GOT3 (cell line): ENCODE measurements at regions not wholly inside any gene's neighbourhood (a gene's known extent, or its start where the extent isn't known, plus 50 kb on each side); places are given as distances from the start of the nearest gene placed in this dataset.

Experiments used
- DNase-seq: peaks from one replicate; lab custom pipeline; 2025; ENCODE audit warnings: mixed read lengths; lab: John Stamatoyannopoulos, UW

DNA sequence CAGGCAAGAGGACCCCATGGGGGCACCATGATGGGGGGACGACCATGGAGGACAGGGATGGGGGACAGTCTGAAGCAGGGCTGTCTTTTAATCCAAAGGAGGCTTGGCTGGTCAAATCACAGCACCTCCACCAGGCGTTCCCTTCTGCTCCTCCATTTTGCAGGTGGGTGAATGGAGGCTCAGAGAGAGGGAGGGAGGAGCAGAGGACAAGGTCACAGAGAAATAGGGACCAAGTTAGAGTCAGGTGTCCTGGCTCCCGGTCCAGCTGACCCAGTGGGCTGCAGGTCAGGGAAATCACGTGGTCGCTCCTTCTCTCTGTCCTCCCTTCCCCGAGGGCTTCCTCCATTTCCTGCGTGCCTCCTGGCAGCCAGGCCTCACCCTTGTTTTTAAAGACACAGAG, 156.4 kb upstream of the SMIM23 start:
- no peak for DNase-seq

DNA sequence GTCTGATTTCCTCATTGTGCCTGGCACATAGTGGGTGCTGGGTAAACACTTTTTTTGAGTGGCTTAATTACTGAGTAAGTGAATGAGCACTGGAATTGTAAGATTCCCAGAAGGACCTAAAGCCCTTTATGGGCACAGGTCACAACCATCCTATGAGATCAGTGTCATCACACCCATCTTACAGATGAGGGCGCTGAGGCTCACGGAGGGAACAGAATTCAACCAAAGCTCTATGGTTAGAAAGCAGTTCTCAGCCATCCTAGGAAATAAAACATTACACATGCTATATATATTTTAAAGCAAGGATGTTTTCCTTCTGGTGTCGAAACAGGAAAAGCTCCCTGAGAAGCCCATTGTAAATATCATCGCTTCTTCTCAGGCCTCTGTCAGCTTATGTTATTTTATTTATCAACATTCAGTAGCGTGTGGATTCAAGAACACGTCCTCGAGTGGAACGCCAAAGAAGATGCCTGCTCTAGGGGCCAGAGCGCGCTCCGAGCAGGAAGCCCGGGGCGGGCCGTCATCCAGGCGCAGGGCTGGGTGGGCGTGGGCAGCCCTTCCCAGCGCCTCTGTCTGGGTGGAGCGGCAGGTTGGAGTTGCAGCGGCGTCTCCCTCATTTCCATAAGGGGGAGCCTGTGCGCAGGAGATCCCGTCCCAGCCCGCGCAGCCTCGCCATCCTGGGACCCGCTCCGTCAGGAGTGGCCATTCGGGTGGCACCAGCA, 155.8 kb upstream of the SMIM23 start:
- DNase-seq, result peak; percentile 25

DNA sequence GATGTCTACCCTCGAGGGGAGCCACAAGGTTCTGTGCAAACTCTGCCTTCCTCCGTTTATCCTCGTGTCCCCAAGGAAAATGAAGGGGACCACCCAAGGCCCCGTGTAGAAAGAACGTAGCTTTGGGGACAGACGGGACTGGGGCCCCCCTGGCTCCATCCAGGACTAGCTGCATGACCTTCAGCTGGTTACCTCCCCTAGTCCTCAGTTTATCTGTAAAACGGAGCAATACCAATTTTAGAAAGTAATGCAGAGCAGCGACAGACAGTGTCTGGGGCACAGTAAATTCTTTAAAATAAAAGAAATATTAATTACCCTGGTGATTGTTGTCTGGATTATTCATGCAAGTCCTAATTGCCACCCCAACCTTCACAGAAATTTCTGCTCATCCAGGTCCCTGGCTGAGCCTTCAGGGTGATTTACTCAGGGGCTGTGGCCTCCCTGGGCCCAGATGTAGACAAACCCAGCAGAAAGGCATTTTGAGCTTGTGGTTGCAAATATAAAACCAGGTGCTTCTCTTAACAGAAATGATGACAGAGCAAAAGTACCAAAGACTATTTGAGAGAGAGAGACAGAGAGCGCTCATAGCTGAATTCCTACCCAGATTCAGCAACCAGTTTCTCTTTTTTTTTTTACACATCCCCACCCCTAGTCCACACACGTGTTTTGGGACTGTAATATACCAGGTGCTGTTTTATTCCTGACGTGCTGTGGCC, 155.1 kb upstream of the SMIM23 start:
- no peak for DNase-seq

DNA sequence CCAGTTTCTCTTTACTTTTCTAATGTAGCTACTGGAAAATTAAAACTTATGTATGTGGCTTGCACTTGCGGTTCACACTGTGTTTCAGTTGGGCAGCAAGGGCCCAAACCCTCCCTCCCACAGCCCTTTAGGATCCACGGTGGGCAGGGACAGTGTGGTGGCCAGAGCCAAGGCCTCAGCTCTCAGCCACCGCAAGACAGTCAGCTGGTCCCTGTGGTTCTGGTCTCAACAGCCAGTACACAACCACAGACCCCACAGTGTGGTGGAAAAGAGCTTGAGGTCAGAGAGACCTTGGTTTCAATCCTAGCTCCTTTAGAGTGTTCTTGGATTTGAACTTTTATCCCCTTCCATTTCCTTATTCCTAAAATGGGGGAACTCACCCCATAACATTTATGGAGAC, 153.0 kb upstream of the SMIM23 start:
- no peak for DNase-seq

DNA sequence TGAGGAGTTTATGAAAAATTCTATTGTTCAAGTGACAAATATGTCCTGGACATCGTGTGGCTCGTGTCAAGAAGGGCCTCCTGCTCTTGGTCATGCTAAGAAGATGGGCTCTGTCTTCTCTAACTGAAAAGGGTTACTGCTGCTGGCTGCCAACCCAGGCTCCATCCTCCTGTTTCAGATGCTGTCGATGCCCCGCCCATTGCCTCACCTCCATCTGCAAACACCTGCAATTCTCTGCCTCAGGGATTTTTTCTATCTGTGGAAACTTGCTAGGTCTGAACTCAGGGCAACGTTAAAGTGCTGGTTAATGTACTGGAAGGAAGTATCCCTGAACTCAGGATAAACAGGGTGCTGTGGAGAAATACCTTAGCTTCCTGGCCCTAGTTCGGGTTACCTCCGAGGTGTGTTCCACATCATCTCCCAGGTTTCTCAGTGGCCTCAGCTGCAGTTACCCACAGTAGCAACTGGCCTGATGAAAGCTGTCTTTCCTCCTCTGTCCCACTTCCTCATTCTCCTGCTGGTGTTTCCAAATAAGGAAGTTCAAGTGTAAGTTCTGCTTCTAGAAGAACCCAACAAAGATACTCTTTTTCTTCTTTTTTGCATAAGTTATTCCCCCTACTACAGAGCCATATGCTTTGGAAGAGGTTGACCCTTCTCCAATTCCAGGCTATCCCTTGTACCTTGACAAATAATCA, 151.7 kb upstream of the SMIM23 start:
- no peak for DNase-seq

DNA sequence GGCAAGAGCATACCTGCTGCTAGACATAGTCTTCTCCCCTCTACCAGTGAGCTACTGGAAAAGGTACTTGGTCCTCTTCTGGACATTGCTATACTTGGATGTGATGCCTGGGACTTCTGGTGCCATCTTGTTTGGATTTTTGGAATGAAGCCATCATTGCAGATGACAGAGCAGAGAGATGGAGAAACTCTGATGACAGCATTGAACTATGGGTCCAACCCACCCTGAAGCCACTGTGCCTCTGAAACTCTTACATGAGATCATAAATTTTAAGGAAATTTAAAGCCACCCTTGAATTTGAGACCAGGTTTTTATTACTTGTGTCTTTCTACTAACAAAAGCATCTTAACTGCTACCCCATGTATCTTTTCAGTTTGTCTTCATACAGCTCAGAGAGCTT, 151.1 kb upstream of the SMIM23 start:
- no peak for DNase-seq

DNA sequence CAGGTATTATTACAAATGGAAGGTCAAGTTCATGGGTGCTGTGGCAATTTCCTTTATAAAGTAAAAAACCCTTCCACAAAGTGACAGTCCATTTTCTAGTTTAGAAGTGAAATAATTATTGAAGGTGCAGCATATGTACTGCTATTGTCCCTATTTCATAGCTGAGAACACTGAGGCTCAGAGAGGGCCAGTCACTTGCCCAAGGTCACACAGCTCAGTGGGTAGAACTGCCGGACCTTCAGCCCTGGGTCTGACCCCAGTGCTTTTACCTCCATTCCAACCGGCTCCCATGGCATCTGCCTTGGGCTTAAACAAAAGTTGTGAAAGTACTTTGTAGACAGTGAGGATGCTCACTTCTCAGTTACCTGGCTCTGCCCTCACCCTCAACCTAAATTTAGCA, 150.6 kb upstream of the SMIM23 start:
- no peak for DNase-seq

DNA sequence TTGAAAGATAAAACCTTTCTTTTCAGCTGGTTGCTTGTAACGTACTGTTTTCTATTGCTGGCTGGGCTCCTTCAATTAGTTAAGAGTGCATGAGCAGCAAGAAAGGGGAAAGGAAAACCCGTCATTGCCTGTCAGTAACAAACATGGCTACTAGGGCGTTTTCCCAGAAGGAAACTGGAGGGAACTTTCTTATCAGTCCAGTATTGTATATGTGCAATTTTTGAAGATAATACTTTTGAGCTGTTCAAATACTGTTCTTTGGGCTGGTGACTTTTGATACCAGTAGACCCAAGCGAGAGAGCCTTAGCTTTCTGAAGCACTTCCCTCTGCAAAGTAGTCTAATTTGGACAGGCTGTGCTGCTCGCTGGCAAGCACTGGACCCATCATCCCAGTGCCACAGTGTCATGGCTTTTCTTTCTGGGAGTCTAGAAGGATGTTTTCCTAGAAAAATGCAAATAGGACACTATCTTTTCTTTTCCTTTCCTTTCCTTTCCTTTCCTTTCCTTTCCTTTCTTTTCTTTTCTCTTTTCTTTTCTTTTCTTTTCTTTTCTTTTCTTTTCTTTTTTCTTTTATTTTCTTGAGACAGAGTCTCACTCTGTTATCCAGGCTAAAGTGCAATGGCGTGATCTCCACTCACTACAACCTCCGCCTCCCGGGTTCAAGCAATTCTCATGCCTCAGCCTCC, 149.9 kb upstream of the SMIM23 start:
- no peak for DNase-seq

DNA sequence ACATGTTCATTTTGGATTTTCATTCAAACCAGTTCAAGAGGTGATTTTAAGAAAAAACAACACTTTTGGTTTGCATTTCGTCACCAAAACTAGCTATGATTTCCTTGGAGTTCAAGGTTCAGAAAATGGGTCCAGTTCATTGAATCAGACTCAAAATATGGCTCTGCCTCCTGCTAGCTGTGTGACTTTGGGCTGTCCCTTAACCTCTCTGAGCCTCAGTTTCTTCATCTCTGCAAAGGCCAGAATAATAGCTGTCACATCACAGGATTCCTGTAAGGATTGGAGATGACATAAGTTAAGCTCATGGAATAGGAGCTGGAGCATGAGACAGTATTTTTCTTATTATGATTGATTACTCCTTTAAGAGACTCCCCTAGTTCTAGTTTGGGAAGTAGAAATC, 147.8 kb upstream of the SMIM23 start:
- DNase-seq, result no peak

DNA sequence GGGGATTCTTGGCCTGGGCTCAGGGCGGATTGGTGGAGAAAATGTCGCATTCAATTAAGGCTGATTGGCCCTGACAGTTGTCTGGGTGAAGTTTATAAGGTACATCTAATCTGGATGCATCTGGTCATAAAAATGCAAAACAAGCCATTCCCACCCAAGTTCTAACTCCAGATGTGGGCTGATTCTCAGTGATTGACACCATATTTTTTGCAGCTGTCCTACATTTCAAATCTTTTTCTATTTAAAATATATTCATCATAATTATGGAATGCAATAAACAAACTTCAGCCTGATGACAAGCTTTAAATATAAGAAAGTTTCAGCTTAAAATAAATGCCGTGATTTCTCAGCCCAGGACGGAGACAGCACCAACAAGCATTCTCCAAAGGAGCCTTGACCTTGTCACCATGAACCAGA, 146.4 kb upstream of the SMIM23 start:
- no peak for DNase-seq

DNA sequence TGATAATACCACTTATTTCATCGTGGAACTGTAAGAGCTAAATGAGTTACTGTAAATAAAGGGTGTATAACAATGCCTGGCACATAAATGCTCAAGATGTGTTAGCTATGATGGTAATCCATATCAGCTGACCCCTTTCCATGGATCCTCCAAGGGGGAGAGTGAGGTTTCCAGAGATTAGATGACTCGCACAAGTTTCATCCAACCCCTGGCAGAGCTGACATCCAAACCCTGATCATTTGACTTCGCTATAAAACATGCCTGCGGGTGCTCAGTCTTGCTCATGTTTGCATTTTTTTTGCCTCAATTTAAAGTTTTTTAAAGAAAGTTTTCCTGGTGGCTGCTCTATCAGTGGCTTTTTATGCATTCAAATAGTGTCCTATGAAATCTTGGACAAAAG, 145.7 kb upstream of the SMIM23 start:
- no peak for DNase-seq

DNA sequence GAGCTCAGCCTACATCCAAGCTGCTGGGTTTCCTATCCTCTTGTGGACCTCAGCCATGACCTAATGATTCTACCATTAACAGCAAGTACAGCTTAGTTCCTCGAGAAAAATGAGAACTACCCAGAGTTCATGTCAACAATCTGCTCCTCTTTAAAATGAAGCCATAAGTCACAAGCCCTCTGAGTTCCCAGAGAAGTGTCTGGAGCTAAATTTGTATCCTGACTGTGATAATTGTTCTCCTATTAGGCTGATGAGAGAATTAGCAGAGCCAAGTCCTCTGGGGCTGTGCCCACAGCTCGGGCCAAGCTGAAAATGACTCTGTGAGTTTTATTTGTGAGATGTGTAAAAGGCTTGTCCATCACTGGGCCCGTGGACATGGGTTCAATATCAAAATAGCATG, 145.1 kb upstream of the SMIM23 start:
- DNase-seq, result no peak

DNA sequence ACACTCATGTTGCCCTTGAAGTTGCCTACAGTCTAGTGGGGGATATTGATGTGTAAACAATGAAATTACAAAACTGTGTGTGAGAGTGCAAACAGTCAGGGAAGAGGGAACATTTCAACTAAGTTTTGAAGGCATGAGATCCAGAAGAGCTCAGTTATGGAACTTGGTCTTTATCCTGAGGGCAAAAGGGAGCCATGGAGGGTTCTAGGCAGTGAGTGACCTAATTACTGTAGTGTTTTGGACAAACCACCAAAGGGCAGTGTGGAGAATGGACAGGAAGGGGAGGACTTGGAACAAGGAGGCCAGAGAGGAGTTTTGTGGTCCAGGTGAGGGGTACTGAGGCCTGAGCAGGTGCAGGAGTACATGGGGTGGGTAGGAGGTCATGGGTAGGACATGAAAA, 143.7 kb upstream of the SMIM23 start:
- DNase-seq, result no peak

DNA sequence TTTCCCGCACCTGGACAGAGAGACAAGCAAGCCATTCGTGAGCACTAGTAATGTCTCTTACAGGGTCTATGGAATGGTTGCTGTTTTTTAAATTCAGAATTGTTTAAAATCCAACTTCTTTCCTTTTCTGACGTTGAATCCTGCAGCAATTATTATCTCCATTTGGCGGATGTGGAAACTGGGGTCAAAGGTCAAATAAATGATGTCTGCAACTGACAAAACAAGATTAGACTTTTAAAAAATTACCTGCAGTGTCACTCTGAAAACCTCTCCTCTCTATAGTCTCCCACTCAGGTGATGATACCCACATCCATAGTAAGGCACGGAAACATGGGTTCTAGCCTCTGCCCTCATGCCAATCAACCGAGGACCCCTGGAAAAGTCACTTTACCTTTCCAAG, 142.7 kb upstream of the SMIM23 start:
- no peak for DNase-seq

DNA sequence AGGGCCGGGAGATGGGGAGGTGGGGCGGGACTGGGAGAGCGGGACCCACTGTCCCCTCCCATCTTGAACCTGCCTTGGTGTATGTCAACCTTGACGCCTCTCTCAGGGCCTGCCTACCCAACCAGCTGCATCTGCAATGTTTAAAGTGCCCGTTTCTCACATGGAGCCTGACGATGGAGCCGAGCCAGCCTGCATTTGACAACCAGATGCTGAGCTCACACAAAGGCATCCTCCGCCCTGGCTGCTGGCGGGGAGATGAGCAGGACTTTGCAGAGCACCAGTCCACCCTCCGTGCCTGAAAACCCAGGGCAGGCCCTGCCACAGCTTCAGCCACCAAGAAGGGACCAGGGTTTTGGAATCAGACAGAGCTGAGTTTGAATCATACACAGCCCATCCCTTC, 141.1 kb upstream of the SMIM23 start:
- DNase-seq, result no peak

DNA sequence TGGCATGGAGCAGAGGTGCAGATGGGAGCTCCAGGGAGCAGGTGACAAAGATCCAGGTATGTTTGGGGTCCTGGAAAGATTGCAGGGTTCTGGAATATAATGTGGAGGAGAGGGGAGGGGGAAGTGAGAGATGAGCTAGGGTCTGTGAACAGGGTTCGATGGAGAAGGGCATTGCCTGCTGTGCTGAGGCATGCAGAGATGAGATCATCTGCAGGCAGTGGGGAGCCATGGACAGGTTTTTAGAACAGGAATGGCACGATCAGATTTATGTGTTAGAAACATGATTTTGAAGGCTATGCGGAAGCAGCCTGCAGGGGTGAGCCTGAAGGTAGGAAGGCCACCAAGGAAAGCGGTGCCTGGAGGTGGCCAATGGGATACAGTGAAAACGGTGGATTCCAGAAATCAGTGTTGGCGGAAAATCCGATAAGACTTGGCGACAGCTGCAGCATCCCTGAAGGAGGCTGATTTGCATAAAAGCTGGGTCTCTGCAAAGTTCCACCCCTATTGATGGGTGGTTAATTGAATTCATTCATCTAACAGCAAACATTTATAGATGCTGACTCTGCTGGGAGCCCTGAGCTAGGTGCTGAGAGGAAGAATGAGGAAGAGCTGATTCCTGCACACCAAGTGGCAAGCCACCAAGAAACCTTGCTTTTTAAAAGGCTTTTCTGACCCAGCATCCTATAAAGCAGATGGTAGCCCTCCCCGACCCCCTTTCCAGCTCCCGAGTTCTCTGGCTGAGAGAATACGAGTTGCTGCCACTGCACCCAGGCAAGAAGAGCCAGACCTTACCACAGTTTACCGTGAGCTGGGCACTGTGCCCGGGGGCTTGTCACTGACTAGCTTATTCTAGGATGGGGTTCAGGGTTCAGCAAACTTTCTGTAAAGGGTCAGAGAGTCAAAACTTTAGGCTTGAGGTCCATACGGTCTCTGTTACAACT, 139.2 kb upstream of the SMIM23 start:
- DNase-seq, result no peak

DNA sequence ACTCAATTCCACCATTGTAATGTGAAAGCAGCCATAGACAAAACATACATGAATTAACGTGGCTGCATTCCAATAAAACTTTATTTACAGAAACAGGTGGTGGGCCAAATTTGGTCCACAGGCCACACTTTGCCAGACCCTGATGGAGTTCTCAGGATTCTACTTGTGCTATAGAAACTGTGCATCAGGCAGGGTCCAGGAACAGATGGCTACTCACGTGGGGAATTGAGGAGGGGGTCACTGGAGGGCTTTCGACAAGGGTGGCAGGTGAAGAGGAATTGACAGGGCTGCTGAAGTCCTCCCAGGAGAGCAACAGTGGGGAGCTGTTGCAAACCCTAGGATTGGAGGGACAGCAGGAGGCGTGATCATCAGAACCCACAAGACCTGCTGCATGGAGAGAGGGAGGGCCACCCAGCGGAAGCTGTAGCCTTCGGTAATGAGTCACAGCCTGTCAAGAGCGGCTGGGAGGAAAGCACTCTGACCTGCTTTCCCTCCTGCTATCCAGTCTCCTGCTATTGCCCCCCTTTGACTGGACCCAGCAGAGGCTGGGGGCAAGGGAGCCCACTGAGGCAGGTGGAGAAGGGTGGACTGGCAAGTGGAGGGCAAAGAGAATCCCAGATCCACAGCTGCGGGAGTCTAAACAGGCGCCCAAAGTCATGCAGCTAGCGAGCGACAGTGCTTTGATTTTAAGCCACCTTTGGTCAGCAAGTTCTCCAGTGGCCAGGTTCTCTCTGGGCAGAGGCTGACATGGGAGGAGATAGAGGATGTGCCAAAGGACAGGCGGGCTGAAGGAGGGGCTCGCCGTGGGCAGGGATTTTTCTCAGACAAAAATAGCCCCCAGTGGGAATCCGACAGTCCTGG, 138.3 kb upstream of the SMIM23 start:
- DNase-seq, result no peak

DNA sequence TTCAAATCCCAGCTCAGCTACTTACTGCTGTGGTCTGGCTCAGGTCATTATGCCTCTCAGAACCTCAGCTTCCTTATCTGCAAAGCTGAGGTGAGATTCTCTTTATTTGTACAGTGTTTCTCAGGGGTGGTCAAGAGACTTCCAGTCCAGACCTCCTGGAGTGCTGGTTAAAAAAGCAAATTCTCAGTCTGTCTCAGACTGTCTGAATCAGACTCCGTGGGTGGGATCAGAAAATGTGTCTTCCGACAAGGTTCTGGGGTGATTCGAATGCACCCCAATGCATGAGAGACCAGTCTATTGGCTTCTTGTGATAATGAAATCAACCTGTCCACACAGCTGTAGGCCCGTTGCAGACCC, 137.7 kb upstream of the SMIM23 start:
- DNase-seq, result no peak

DNA sequence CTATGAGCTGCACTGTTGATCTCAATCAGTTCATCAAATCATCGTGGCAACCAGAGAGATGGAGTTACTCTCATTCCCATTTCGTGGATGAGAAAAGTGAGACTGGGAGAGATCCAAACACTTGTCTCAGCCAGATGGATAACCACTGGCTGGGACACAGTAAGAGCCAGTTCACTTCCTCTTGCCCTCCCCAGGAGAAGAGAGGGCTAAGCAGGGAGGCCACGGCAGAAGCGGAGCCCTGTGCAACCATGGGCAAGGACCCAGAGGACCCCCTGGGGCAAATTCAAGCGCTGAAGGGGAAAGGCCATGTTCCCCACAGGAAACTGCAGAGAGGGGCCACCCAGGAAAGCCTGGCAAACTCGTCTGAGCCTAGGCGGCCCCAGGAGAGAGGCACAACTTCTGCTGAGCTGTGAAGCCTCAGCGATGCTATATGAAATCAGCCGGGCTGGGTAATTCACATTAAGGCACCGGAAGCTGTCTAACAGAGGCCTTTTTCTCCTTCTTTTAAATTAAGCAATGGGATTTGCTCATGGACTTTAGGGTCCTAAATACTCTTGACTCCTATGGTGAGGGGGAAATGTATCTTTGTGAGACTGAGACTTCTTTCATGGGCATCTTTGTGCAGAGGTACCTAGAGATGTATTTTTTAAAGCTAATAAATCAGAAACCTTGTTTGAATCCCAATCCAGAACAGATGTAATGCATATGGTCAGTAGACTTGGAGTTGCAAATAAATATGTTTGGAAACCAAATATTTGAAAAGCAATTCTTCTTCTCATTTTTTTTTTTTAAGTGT, 137.1 kb upstream of the SMIM23 start:
- DNase-seq, result no peak

DNA sequence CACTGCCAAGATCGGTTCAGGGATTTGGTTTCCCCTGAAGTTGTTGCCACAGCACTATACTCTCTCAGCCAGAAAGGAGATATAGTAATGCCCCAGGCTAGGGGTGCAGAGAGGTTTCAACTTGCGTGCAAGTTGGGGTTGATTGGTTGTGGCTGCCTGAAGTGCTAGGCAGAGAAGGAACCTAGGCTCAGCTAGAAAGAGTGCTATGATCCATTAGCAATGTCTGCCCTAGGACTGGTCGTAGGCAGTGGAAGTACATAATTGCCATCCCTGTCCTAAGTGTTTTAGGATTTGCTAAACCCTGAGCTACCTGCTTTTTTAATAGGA, 136.6 kb upstream of the SMIM23 start:
- no peak for DNase-seq
